ENCODE measurements at regions not wholly inside any gene's neighbourhood (a gene's known extent, or its start where the extent isn't known, plus 50 kb on each side); places are given as distances from the start of the nearest gene placed in this dataset.
"Not testable (repeated sequence)": the region's sequence is repeated elsewhere in the genome, so short reads cannot be mapped to it uniquely, and the experiment has no call there.

GRCh38 chr3:197430502-197430901 is 125.3 kb downstream of the BDH1 start:
- no peak for DNase-seq

DNA sequence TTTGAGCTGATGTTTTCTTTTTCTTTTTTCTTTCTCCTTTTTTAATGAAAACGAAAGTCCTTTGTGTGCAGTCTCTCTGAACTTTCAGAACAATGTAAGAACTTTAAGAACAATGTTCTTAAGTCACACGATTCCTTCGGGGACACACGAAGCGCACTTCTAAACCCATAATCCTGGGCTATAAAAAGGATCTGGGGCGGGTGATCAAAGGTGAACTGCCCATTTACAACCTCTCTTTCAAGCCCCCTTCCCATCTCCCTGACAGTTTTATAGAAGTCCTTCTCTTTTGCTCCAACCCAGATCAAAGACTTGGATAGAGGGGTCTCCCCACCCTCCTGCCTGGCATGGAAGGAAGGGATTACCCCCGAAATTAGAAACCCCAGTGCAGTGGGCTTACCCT is 126.8 kb downstream of the BDH1 start:
- DNase-seq = no peak

- no peak for DNase-seq
These were observed 127.5 kb downstream of the BDH1 start for GRCh38 chr3:197428117-197428801.

GRCh38 chr3:197427021-197427420 is 128.6 kb upstream of the DLG1 start:
- no peak for DNase-seq

DNA sequence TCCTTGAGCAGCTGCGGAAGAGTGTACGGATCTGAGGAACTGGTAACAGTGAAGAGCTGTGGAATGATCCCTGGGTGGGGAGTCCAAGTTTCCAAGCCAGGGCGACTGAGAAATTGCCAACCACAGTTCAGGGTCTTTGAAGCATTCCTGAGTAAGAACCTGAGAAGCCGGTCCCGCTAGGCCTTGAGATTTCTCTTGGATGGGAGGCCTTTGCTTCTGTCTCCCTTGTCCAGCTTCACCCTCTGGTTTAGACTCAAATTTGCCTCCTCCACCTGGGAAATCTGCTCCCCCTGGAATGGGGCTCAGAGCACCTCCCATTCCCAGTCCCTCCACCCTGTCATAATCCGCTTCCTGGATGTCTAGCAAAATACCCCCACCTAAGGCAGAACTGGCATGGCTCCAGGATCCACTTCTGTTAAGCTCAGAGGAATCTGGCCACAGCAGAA is 127.7 kb upstream of the DLG1 start:
- DNase-seq = no peak

GRCh38 chr3:197425485-197426120 is 127.2 kb upstream of the DLG1 start:
- no peak for DNase-seq

DNA sequence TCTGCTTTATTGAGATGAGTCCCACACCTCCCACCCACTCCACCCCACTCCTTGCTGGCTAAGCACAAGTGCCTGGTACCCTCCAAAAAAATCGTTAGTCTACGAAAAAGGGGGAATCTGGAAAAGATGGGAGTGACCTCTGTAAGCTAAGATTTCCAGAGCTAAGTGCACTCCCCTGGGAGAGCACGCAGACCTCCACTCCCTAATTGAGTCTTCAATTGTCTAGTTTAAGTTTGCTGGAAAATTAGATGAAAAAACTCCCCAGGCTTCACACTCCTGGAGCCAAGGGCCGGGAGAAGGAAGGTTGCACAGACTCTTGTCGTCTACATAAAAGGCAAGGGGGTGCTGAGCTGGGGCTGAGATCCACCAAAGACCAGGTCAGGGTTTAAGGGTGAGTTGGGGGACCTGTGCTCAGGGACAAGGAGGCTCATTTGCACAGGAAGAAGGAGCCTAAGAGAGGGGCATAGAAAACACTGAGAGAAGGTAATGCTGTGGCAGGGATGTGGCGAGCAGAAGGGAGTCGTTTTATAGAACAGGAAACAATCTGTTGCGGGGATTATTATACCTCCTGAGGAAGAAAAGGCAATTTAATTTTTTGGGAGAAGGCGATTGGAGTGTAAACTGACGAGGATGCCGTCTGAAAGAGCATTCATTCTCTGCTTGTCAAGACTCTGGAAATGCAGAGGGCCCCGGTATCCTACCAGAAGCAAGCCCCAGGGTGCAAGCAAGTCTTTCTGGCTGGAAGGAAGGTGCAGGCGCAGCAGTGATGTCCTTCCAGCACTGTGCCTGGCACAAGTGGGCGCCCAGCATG is 126.5 kb upstream of the DLG1 start:
- no peak for DNase-seq

- DNase-seq = no peak
These were observed 125.9 kb upstream of the DLG1 start for GRCh38 chr3:197424266-197424665.

DNA sequence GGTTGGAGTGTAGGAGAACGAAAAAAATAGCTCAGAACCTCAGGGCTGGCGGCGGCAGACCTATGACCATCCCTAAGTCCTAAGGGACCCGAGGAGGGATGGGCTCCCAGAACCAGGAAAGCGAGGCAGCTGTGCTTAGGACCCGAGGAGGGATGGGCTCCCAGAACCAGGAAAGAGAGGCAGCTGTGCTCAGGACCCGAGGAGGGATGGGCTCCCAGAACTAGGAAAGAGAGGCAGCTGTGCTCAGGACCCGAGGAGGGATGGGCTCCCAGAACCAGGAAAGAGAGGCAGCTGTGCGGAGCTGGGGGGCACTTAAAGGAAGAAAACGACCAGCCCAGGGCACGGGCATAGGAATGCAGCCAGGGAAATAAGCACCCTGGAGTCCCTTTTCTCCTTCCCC is 125.0 kb upstream of the DLG1 start:
- DNase-seq = no peak

- DNase-seq = no peak
These were observed 124.1 kb upstream of the DLG1 start for GRCh38 chr3:197422506-197422905.

- no peak for DNase-seq
These were observed 122.6 kb upstream of the DLG1 start for GRCh38 chr3:197421021-197421420.

DNA sequence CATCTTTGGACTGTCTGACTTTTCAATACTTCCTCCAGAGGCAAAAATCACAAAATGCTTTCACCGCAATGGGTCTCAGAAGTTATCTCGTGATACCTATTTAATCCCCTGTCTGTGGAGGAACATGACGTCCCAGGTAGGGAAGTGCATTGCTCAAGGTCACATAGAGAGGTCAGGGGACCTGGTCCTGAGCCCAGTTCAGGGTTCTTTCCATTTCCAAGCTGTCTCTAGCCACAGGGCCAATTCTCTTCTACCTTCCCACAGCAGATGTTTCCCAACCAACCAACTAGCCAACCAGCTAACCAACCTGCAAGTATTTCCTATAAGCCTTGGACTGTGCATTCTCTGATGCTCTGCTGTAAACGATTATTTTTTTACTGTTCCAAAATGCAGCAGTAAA is 122.2 kb upstream of the DLG1 start:
- no peak for DNase-seq

GRCh38 chr3:197420115-197420514 is 121.7 kb upstream of the DLG1 start:
- no peak for DNase-seq

DNA sequence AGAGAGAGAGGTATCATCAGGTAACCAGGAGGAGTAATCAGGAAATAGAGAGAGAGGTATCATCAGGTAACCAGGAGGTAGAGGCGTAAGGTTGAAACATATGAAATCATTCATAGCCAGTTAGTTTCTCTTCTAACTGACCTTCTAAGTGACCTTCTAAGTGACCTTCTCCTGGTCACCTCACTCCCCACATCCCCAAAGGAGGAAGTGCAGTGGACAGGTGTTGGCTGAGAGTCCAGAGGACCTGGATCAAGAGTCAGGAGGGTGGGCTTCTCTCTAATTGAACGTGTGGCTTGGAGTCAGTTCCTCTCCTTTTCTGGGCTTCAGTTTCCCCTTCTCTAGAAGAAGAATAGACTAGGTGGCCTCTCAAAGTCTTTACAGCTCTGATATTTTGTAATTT is 121.3 kb upstream of the DLG1 start:
- no peak for DNase-seq

- DNase-seq = no peak
These were observed 119.7 kb upstream of the DLG1 start for GRCh38 chr3:197417911-197418618.

- no peak for DNase-seq
These were observed 119.0 kb upstream of the DLG1 start for GRCh38 chr3:197417441-197417840.

- not testable (repeated sequence) for DNase-seq
These were observed 113.5 kb upstream of the DLG1 start for GRCh38 chr3:197411899-197412298.

GRCh38 chr3:197410170-197410569 is 111.8 kb upstream of the DLG1 start:
- DNase-seq = not testable (repeated sequence)

DNA sequence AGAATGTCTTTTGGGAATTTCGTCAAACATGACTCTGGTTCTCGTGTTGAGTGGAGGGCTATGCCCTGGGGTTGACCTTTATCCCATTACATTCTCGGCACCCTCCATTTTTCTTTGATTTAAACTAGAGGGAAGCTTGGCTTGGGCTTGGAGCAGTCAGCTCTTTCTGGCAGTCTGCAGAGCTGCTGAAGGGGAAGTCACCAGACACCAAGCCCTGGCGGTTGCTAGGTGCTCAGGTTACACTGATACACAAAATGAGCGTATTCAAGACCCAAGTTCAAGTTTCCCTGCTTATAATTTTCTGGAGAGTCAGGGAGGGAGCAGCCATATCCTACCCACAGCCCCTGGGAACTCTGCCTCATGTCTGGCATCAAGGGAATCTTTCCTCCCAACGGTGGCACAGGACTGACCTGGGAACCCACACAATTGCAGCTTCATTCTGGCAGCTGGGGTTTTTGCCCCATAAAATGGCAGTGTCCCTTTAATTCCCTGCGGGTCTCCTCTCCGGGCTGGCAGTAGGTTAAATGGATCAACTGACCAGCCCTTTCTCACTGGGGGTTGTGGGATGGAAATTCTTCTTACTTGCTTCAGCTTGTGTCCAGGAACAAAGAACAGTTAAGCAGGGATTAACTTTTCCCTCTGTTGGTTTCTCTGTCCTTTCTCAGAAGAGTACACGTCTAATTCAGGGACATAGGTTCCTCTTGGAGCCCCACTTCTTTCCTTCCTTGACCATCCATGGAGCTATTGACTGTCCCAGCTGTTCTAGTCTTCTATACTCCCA is 110.0 kb upstream of the DLG1 start:
- DNase-seq = no peak

DNA sequence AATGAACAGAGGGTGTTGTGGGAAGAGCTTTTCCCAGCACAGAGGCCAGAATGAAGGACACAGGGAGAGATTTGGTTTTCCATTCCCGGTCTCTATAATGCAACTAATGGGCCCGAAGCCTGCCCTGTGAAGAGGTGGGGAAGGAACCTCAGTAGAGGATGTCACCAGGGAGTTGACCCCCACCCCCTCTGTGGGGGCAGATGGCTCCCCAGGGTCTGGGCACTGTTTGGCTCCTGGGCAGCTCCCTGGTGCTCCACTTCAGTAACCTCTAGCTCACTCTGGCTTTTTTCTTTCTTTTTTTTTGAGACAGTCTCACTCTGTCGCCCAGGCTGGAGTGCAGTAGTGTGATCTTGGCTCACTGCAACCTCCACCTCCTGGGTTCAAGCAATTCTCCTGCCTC is 109.1 kb upstream of the DLG1 start:
- no peak for DNase-seq

- DNase-seq = no peak
These were observed 108.6 kb upstream of the DLG1 start for GRCh38 chr3:197407053-197407452.

GRCh38 chr3:197406266-197406665 is 107.9 kb upstream of the DLG1 start:
- DNase-seq = no peak

DNA sequence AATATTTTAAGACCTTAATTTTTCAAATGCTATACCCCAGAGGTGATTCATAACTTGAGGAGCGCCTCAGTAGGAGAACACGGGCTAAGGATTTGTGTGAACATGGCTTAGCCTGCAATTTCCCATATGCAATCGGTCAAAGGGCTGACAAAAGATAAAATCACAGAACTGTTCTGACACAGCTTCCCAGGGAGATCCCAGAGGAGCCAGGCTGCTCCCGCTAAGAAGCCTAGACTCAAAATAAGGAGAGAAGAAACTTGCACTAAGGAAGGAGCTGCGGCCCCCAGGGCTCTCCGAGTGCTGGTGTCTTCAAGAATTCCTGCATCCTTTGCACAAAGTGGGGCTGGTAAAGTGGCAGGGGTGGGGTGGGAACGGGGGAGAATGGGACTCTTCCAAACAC is 106.3 kb upstream of the DLG1 start:
- no peak for DNase-seq
